Keratinocyte (primary cell): ENCODE measurements at regions not wholly inside any gene's neighbourhood (a gene's known extent, or its start where the extent isn't known, plus 50 kb on each side); places are given as distances from the start of the nearest gene placed in this dataset.

ENCODE experiments used
- DNase-seq: peaks from one replicate; pipeline ENCODE4 v3.0.0-alpha.2; 2011; ENCODE audit warnings: low read depth, missing footprints, low spot score
- FAIRE-seq: peaks from 2 replicates; lab custom pipeline; 2011; peaks lifted over from hg19 to GRCh38; lab: Jason Lieb, UNC
- H2AFZ ChIP-seq: 2 replicates; pipeline ENCODE4 v1.6.0; 2012; ENCODE audit warnings: low read length, control low read depth, inconsistent platforms; ENCODE audit not compliant: control insufficient read depth
- H3K27ac ChIP-seq: 2 replicates; pipeline ENCODE4 v1.5.1; 2011; ENCODE audit warnings: low read length; ENCODE audit not compliant: control insufficient read depth, insufficient read depth
- H3K27me3 ChIP-seq: 3 replicates; pipeline ENCODE4 v1.6.0; 2011; ENCODE audit warnings: low read length; ENCODE audit not compliant: control insufficient read depth, insufficient read depth; ENCODE audit errors: extremely low read depth
- H3K36me3 ChIP-seq, 2 experiments: 2 replicates in 1 of 2; 3 replicates in 1 of 2; pipeline ENCODE4 v1.5.1; 2011; ENCODE audit warnings: low read length in 2 of 2, mild to moderate bottlenecking in 1 of 2; ENCODE audit not compliant: control insufficient read depth in 2 of 2, insufficient read depth in 2 of 2; ENCODE audit errors: extremely low read depth in 1 of 2
- H3K4me1 ChIP-seq: 3 replicates; pipeline ENCODE4 v1.5.1; 2011; ENCODE audit warnings: low read length; ENCODE audit not compliant: control insufficient read depth, insufficient read depth; ENCODE audit errors: extremely low read depth
- H3K4me2 ChIP-seq: 3 replicates; pipeline ENCODE4 v1.6.0; 2011; ENCODE audit warnings: low read depth, low read length; ENCODE audit not compliant: control insufficient read depth, insufficient read depth; ENCODE audit errors: extremely low read depth
- H3K4me3 ChIP-seq, 3 experiments: fragments of 200-600 bp in 1 of 3; sonication (generic) in 1 of 3; 2 replicates in 2 of 3; 3 replicates in 1 of 3; pipeline ENCODE4 v1.5.1; 2011 to 2016; ENCODE audit warnings: low read length in 3 of 3, mild to moderate bottlenecking in 3 of 3, control low read depth in 2 of 3, inconsistent platforms in 1 of 3, low read depth in 1 of 3, mixed read lengths in 1 of 3, mixed run types in 1 of 3, moderate library complexity in 1 of 3; ENCODE audit not compliant: control insufficient read depth in 2 of 3, insufficient read depth in 2 of 3; ENCODE audit errors: extremely low read depth in 1 of 3
- H3K79me2 ChIP-seq: 2 replicates; pipeline ENCODE4 v1.6.0; 2012; ENCODE audit warnings: low read length; ENCODE audit not compliant: control insufficient read depth, insufficient read depth
- H3K9ac ChIP-seq: 3 replicates; pipeline ENCODE4 v1.6.0; 2011; ENCODE audit warnings: low read length; ENCODE audit not compliant: control insufficient read depth, insufficient read depth; ENCODE audit errors: extremely low read depth
- H3K9me1 ChIP-seq: 3 replicates; pipeline ENCODE4 v1.6.0; 2011; ENCODE audit warnings: low read length; ENCODE audit not compliant: control insufficient read depth, insufficient read depth; ENCODE audit errors: extremely low read depth
- H3K9me3 ChIP-seq: 2 replicates; pipeline ENCODE4 v1.5.1; 2012; ENCODE audit warnings: low read depth, low read length; ENCODE audit not compliant: control insufficient read depth
- H4K20me1 ChIP-seq: 3 replicates; pipeline ENCODE4 v1.6.0; 2011; ENCODE audit warnings: low read length; ENCODE audit not compliant: control insufficient read depth, insufficient read depth; ENCODE audit errors: extremely low read depth
- EZH2 ChIP-seq: IDR thresholded peaks from one replicate; pipeline ENCODE4 v1.6.1; 2012; ENCODE audit warnings: inconsistent platforms, mild to moderate bottlenecking, low read length, moderate library complexity
- dilution Hi-C: fragments of 300-500 bp; cut with MboI; formaldehyde crosslinking; loops from one replicate; pipeline ENCODE4 v1.7.0; 2020; ENCODE audit warnings: low sequenced_read_pairs; ENCODE audit not compliant: extremely low pct_ligation_motif_present
- TF ChIP-seq, protein P1 (sequence below), 3 experiments: IDR thresholded peaks in 1 of 3; conservative IDR thresholded peaks in 1 of 3; optimal IDR thresholded peaks in 1 of 3; 2 replicates in 2 of 3; 3 replicates in 1 of 3; pipeline versions ENCODE3 to v1.5.1; 2011; ENCODE audit warnings: low read length in 3 of 3, mild to moderate bottlenecking in 3 of 3, moderate library complexity in 2 of 3, control low read depth in 1 of 3, inconsistent platforms in 1 of 3; ENCODE audit not compliant: insufficient read depth in 2 of 3; ENCODE audit errors: extremely low read depth in 1 of 3

DNA sequence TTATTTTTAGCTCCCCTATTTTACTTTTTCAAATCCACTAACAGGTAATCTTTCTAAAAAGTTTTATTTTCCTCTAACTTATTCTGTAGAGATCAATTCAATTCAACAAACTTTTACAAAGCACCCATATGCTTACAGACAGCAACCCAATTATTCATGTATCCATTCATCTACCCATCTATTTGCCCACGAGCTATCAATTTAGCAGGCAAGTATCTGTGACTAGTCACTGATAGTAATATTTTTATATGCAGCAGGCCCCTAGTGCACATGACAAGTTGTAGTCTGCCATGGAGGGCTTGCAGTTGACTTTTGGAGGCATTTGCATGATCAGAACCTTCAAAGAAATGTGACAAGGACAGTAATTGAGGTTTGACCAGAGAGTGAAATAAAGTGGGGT is 753.2 kb upstream of the TENM4 start:
- Histone ChIP-seq H4K20me1 (no peaks in the 10 kb centered on the region), H3K27ac (no peak overlapping the region), H3K36me3 (no peaks in the 10 kb centered on the region), H2AFZ (no peak overlapping the region), H3K9me1 (no peaks in the 10 kb centered on the region), H3K9ac (no peak overlapping the region), H3K4me2 (no peak overlapping the region), H3K9me3 (no peaks in the 10 kb centered on the region), H3K4me3 (no peak overlapping the region), H3K4me1 (no peaks in the 10 kb centered on the region), H3K79me2 (no peaks in the 10 kb centered on the region), H3K27me3 (no peaks in the 10 kb centered on the region)
- dilution Hi-C loops, result no loop called here
- TF ChIP-seq, protein P1, sequence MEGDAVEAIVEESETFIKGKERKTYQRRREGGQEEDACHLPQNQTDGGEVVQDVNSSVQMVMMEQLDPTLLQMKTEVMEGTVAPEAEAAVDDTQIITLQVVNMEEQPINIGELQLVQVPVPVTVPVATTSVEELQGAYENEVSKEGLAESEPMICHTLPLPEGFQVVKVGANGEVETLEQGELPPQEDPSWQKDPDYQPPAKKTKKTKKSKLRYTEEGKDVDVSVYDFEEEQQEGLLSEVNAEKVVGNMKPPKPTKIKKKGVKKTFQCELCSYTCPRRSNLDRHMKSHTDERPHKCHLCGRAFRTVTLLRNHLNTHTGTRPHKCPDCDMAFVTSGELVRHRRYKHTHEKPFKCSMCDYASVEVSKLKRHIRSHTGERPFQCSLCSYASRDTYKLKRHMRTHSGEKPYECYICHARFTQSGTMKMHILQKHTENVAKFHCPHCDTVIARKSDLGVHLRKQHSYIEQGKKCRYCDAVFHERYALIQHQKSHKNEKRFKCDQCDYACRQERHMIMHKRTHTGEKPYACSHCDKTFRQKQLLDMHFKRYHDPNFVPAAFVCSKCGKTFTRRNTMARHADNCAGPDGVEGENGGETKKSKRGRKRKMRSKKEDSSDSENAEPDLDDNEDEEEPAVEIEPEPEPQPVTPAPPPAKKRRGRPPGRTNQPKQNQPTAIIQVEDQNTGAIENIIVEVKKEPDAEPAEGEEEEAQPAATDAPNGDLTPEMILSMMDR (optimal IDR thresholded peaks at IDR 0.05 in 1 of 3, IDR thresholded peaks at IDR 0.05 in 1 of 3, conservative IDR thresholded peaks at IDR 0.05 in 1 of 3; ENCODE audit: extremely low read depth in 1 of 3, insufficient read depth in 2 of 3, low read length in 3 of 3), result no peak
- no peak for TF ChIP-seq EZH2
- no peak for FAIRE-seq
- no peak for DNase-seq

DNA sequence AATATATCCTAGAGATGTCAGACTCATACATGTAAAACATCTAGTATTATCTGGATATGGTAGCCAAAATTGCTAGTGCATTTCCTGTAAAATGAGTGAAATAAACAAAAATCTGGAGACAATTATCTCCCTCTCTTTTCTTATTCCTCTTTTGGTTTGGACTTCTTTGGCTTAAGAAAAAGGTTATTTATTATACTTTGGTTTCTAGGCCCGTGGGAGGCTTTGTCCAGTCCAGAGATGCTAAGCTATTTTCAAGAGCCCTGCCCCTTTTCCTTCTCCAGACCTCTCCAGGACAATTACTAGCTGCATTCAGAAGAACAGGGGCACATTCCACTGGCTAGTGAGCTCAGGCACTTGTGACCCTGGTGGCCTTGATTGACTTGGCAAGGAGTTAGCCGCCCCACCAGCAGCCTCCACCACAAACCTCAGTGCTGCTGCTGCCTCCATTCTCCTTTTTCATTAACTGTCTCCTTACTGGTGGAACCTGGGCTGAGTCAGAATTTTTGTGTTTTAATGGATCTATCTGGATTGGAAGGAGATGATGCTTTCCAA is 747.3 kb upstream of the TENM4 start:
- FAIRE-seq, result no peak
- Histone ChIP-seq H3K4me3 (no peak overlapping the region), H3K4me2 (no peak overlapping the region), H3K27me3 (no peaks in the 10 kb centered on the region), H3K9me3 (no peaks in the 10 kb centered on the region), H4K20me1 (no peaks in the 10 kb centered on the region), H3K9ac (no peak overlapping the region), H3K9me1 (no peaks in the 10 kb centered on the region), H3K27ac (no peak overlapping the region), H3K4me1 (no peaks in the 10 kb centered on the region), H3K36me3 (no peaks in the 10 kb centered on the region), H2AFZ (no peak overlapping the region), H3K79me2 (no peaks in the 10 kb centered on the region)
- dilution Hi-C loops, result no loop called here
- TF ChIP-seq EZH2, result no peak
- TF ChIP-seq, protein P1 (optimal IDR thresholded peaks at IDR 0.05 in 1 of 3, IDR thresholded peaks at IDR 0.05 in 1 of 3, conservative IDR thresholded peaks at IDR 0.05 in 1 of 3; ENCODE audit: extremely low read depth in 1 of 3, insufficient read depth in 2 of 3, low read length in 3 of 3), result no peak
- DNase-seq, result no peak
